HG02763 (cell line): ENCODE measurements at regions not wholly inside any gene's neighbourhood (a gene's known extent, or its start where the extent isn't known, plus 50 kb on each side); places are given as distances from the start of the nearest gene placed in this dataset.
"Not testable (repeated sequence)": the region's sequence is repeated elsewhere in the genome, so short reads cannot be mapped to it uniquely, and the experiment has no call there.

Source experiments
- ATAC-seq: cut with Tn5 transposase; IDR thresholded peaks from one replicate; pipeline ENCODE4 v1.9.1; 2021; ENCODE audit warnings: mild to moderate bottlenecking, moderate library complexity; ENCODE audit not compliant: unreplicated experiment

DNA sequence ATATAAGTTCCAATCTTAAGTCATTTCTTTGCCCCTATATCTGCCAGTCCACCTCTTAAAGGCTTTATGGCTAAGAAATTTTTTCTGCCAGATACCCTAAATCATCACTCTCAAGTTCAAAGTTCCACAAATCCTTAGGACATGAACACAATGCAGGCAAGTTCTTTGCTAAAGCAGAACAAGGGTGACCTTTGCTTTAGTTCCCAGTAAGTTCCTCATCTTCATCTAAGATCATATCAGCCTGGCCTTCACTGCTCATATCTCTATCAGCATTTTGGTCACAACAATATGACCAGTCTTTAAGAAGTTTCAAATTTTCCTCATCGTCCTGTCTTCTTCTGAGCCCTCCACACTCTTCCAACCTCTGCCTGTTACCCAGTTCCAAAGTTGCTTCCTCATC lies 402.2 kb upstream of the RUNX1 start:
- ATAC-seq = no peak

GRCh38 chr21:35450830-35451229 lies 401.7 kb upstream of the RUNX1 start:
- no peak for ATAC-seq

GRCh38 chr21:35449846-35450245 lies 400.7 kb upstream of the RUNX1 start:
- no peak for ATAC-seq

DNA sequence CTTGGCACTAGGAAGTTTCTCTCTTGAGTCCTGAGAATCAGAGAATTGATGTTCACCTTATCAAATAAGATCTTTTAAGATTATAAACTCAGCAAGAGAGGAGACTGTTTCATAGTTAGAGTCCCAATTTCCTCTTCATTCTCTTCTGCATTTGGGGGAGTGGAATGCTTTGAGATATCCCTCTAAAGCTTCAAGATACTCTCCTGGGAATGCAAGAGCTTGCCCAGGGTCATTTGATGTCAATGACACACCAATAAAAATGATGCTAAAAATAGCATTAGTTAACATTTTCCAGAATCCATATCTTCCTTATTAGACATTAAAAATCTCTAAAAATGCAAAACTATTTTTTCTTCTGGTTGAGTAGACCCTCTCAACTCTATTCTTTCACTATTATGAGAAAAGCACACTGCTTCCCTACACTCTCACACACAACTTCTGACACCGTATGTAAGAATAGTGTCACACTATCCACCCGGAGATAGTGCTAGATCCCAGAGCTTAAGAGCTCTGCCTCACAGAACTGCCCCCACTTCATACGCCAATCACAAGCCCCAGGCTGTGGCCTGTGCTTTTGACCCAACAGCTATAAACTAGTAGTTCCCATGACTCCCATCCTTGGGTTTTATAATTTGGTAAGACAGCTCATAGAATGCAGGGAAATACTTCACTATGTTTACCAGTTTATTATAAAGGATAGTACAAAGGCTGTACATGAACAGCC lies 399.9 kb upstream of the RUNX1 start:
- no peak for ATAC-seq

GRCh38 chr21:35444391-35444790 lies 395.3 kb upstream of the RUNX1 start:
- no peak for ATAC-seq

GRCh38 chr21:35441868-35442582 lies 392.9 kb upstream of the RUNX1 start:
- no peak for ATAC-seq

DNA sequence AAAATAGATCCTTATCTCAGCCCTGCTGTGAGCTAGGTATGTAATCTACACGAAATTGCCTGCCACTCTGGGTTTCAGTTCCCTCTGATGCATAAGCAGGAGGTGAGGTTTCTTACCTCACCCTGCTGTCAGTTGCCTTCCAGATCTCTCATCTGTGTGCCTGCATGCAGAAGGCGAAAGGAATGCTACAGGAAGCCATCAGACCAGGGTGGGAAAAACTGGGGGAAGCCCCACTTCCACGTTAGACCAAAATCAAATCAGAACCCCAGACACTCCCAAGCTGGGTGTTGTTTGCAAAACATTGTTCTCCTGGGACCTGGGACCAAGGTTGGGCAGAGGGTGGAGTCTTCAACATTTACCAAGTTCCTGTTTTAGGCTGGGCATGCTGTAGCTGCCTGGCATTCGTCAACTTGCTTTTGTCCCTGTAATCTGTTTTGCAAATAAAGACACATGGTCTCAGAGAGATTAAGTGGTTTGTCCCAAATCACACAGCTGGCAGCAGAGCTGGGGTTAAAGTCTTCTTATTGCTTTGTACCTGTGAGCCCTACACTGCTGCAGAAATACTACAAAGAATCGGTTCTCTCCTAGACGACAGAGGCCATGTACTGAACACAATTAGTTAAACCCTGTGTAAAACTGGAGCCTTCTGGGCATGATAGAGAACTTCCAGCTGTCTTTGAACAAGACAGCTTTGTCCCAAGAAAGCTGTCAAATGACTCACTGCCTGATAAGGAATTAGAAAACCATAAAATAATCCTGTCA lies 389.7 kb upstream of the RUNX1 start:
- no peak for ATAC-seq

DNA sequence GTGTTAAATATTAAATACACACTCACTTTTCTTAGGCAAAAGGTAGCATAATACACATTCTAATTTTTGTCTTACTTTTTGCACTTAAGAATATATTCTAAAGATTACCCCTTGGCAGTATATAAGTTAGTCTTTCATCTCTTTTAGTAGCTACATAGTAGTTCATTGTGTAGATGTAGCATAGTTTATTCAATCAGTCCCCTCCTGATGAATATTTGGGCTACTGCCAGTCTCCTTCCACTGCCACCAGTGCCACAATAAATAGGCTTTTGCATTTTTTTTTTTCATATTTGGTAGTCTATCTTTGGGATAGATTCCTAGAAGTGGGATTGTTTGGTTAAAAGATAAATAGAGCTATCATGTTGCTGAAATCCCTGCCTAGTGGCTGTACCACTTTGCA lies 388.8 kb upstream of the RUNX1 start:
- no peak for ATAC-seq

DNA sequence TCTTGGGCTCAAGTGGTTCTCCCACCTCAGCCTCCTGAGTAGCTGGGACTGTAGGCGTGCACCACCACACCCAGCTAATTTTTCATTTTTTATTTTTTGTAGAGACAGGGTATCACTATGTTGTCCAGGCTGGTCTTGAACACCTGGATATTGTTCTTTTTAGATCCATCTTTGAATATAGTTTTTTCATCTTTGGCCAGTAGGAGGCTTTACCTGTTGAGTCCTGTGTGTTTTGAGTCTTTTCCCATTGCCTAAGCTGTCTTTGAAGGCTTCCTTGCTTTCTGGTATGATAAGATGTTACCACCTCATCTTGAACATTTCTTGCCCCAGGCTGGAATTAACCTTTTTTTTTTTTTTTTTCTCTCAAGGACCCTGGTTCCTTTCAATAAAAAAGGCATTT lies 387.8 kb upstream of the RUNX1 start:
- no peak for ATAC-seq

- ATAC-seq = not testable (repeated sequence)
Measured at GRCh38 chr21:35432601-35433000, 383.5 kb upstream of the RUNX1 start.

DNA sequence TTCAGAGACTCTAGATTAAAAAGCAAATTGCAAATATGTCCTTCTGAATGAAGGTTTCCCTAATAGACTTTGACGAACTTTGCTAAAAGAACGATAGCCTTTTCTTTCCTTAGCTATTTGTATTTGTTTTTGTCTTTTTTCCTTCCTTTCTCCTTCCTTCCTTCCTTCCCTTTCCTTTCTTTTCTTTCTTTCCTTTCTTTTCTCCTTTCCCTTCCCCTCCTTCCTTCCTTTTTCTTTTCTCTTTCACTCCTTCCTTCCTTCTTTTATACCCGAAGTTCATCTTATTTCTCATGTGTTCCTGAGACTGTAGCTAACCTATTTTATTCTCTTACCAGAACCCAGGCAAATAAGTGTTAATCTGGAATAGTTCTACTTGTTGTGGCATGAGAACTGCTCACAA lies 381.2 kb upstream of the RUNX1 start:
- ATAC-seq = no peak

GRCh38 chr21:35428937-35429336 lies 379.8 kb upstream of the RUNX1 start:
- ATAC-seq = no peak

DNA sequence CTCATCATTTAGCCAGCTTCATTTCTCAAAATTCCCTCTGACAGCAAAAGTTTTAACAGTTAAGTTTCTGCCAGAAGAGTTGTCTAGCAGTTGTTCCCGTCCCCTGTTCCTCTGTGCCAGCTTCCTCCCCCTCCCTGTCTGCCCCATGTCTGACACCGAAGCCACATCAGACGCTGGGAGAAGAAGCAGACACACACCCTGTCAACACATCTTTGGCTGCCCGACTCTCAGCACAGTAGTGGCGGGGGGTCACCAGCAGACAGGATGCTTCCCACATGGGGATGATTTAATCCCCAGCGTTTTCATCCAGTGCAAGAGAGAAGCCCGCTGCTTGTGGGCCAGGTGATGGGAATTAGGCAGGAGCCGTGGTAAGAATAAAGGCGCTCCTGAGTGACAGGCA lies 379.4 kb upstream of the RUNX1 start:
- no peak for ATAC-seq

DNA sequence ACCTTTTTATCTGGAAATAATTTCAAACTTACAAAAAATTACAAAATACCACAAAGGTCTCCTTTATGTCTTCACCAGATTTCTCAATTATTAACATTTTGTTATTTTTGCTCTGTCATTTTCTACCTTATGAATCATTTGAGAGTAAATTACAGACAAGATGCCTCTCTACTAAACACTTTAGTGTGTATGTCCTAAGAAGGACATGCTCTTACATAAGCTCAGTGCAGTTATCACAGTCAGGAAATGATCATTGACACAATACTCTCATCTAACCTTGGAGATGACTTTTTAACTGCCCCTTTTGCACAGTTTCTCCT lies 378.9 kb upstream of the RUNX1 start:
- no peak for ATAC-seq

GRCh38 chr21:35427320-35428000 lies 378.4 kb upstream of the RUNX1 start:
- no peak for ATAC-seq

DNA sequence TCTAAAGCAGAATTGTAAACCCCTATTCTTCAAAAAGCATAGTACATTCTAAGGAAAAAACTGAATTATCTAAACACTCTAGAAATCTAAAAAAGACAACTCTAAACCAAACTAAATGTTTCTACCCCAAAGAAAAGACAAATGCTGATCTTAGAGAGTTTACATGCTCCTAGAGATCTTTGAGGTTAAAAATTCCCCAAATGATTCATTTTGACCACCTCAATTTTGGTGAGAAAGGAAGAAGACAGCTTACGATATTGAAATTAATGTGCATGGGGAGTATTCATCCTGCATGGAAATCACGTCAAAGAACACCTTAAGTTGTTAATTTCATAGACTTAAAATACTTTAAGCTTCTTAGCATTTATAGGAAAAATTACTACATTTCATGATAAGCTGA lies 377.8 kb upstream of the RUNX1 start:
- ATAC-seq = no peak

GRCh38 chr21:35426469-35426868 lies 377.4 kb upstream of the RUNX1 start:
- ATAC-seq = no peak

DNA sequence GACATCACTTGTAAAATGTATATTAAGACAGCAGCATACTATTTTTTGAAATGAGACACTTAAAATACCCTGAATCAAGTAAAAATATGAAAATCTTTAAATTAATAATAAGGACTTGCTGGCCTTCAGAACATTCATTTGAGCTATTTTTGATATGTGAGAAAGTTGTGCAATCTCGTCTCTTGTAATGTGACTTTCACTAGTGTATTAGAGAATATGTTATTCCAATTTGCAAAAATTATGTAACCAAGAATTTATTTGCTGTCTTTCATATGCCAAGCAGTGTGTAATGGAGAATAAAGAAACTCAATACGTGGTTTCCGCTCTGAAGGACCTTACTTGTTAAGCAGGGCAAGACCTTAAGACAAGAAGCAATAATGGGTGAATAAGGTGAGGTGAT lies 375.0 kb upstream of the RUNX1 start:
- ATAC-seq = no peak

DNA sequence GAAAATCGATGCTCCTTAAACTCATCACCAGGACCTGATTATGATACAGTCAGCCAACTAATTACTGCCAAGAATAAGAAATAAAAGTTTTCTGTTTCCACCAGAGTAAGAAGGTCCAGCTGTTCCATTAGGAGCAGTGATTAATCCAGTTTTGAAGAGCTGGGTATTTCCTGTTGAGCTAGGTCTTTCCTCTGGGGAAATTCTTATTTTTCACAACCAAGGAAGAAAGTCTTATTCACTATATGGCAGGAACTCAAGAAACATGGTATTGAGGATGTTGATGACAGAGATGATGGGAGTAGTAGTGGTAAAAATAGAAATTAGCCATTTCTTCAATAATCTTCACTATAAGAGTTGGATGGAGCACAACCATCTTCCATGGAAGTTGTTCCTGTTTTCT lies 374.6 kb upstream of the RUNX1 start:
- no peak for ATAC-seq

GRCh38 chr21:35422011-35422410 lies 372.9 kb upstream of the RUNX1 start:
- ATAC-seq = no peak

GRCh38 chr21:35421221-35421620 lies 372.1 kb upstream of the RUNX1 start:
- no peak for ATAC-seq

DNA sequence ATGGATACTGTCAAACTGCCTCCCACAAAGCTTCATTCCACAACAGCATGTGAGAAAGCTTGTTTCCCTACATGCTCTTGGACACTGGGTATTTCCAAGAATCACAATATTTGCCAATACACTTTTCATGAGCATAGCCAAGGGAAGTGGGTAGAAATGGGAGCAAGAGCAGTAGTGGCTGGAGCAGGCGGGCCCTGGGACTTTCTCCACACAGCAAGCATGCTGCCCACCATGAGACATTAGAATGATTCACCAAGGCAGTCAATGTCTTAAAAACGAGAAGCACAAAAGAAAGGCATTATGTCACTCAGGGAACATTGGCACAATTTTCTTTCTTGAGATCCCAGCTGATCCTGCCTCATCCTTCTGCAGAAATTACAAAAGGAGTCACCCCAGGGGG lies 371.6 kb upstream of the RUNX1 start:
- ATAC-seq = no peak
